GM10266 (cell line): ENCODE measurements at regions not wholly inside any gene's neighbourhood (a gene's known extent, or its start where the extent isn't known, plus 50 kb on each side); places are given as distances from the start of the nearest gene placed in this dataset.

ENCODE experiments used
- DNase-seq: peaks from one replicate; pipeline ENCODE4 v3.0.0; 2012; ENCODE audit errors: extremely low spot score
- CTCF ChIP-seq: IDR thresholded peaks from 2 replicates; pipeline ENCODE4 v1.5.1; 2012; ENCODE audit warnings: mild to moderate bottlenecking, low read depth; ENCODE audit not compliant: control insufficient read depth, insufficient read depth; ENCODE audit errors: missing control alignments

GRCh38 chr6:20292905-20293304 is 80.6 kb upstream of the MBOAT1 start:
- no peak for DNase-seq
- no peak for TF ChIP-seq CTCF

- TF ChIP-seq CTCF, result no peak
- no peak for DNase-seq
Observed at GRCh38 chr6:20301256-20301655, 89.0 kb upstream of the MBOAT1 start.

- TF ChIP-seq CTCF, result no peak
- no peak for DNase-seq
Observed at GRCh38 chr6:20302168-20302567, 89.9 kb upstream of the MBOAT1 start.

GRCh38 chr6:20302702-20303251 is 90.5 kb upstream of the MBOAT1 start:
- no peak for DNase-seq
- TF ChIP-seq CTCF, result no peak

- DNase-seq, result no peak
- no peak for TF ChIP-seq CTCF
Observed at GRCh38 chr6:20306491-20306890, 94.2 kb upstream of the MBOAT1 start.

GRCh38 chr6:20309186-20309585 is 92.5 kb upstream of the E2F3 start:
- no peak for TF ChIP-seq CTCF
- DNase-seq, result no peak

- no peak for DNase-seq
- TF ChIP-seq CTCF, result no peak
Observed at GRCh38 chr6:20310185-20310584, 91.5 kb upstream of the E2F3 start.
